ENCODE measurements at regions not wholly inside any gene's neighbourhood (a gene's known extent, or its start where the extent isn't known, plus 50 kb on each side); places are given as distances from the start of the nearest gene placed in this dataset.

DNA sequence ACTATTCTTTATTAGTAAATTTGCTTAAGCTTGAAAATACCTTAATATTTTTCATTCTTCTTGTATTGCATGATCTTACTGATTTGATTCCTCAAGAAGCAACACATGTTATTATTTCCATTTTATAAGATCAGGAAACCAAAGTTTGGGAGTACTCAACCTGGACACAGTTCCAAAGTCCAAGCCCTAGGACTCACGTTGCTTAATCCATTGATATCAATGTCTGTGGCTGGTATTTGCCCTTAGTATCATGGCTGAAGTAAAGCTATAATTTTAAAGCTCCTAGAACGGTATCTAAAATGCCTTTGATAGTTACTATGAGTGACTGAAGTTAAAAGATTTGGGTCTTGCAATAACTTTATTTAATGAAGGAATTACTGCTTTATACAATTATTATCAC lies 1045.3 kb downstream of the TUSC7 start:
- H3K4me3 ChIP-seq (ENCODE audit: low read depth in 1 of 2, low read length in 2 of 2): no peak overlapping the region
- no peak overlapping the region for H3K27ac ChIP-seq (ENCODE audit: low read depth, low read length)
- H3K9ac ChIP-seq (ENCODE audit: low read depth in 1 of 2, low read length in 2 of 2): no peak overlapping the region
- no peaks in the 10 kb centered on the region for H3K9me3 ChIP-seq (ENCODE audit: control insufficient read depth in 1 of 2, low read length in 2 of 2)
- H3K36me3 ChIP-seq (ENCODE audit: control insufficient read depth in 1 of 2, insufficient read depth in 2 of 2, low read length in 2 of 2): no peaks in the 10 kb centered on the region
- no peaks in the 10 kb centered on the region for H3K4me1 ChIP-seq (ENCODE audit: control insufficient read depth in 1 of 2, insufficient read depth in 2 of 2, low read length in 2 of 2)
- no peaks in the 10 kb centered on the region for H3K27me3 ChIP-seq (ENCODE audit: control insufficient read depth in 1 of 2, insufficient read depth in 2 of 2, low read length in 2 of 2)

DNA sequence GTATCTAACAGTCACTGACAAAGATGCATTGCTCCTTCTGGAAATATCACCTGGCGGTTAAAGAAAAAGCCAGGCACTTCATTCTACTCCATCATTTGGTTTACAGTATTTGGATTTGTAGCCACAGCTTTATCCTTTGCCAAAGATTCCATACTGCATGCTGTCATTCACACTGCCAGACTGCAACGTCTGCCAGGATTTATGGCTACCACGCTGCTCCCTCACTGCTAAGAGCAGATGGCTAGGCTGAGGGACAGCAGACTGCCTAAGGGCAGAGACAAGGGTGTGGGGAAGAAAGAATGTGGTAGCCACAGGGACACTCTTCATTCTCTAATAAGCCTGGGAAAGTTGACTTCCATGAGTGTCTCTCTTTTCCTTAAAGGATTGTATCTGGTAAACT lies 1047.0 kb downstream of the TUSC7 start:
- Histone ChIP-seq H3K27ac (ENCODE audit: low read depth, low read length) (no peak overlapping the region), H3K4me1 (ENCODE audit: control insufficient read depth in 1 of 2, insufficient read depth in 2 of 2, low read length in 2 of 2) (no peaks in the 10 kb centered on the region), H3K36me3 (ENCODE audit: control insufficient read depth in 1 of 2, insufficient read depth in 2 of 2, low read length in 2 of 2) (no peaks in the 10 kb centered on the region), H3K27me3 (ENCODE audit: control insufficient read depth in 1 of 2, insufficient read depth in 2 of 2, low read length in 2 of 2) (no peaks in the 10 kb centered on the region), H3K4me3 (ENCODE audit: low read depth in 1 of 2, low read length in 2 of 2) (no peak overlapping the region), H3K9ac (ENCODE audit: low read depth in 1 of 2, low read length in 2 of 2) (no peak overlapping the region), H3K9me3 (ENCODE audit: control insufficient read depth in 1 of 2, low read length in 2 of 2) (no peaks in the 10 kb centered on the region)

- Histone ChIP-seq H3K9ac (ENCODE audit: low read depth in 1 of 2, low read length in 2 of 2) (no peak overlapping the region), H3K4me3 (ENCODE audit: low read depth in 1 of 2, low read length in 2 of 2) (no peak overlapping the region)
These were observed 1052.4 kb downstream of the TUSC7 start for GRCh38 chr3:117761703-117762620.

GRCh38 chr3:117762621-117763037 lies 1053.0 kb downstream of the TUSC7 start:
- H3K4me1 ChIP-seq (ENCODE audit: control insufficient read depth in 1 of 2, insufficient read depth in 2 of 2, low read length in 2 of 2): no peaks in the 10 kb centered on the region
- H3K36me3 ChIP-seq (ENCODE audit: control insufficient read depth in 1 of 2, insufficient read depth in 2 of 2, low read length in 2 of 2): no peaks in the 10 kb centered on the region
- no peaks in the 10 kb centered on the region for H3K9me3 ChIP-seq (ENCODE audit: control insufficient read depth in 1 of 2, low read length in 2 of 2)
- no peak overlapping the region for H3K4me3 ChIP-seq (ENCODE audit: low read depth in 1 of 2, low read length in 2 of 2)
- H3K27me3 ChIP-seq (ENCODE audit: control insufficient read depth in 1 of 2, insufficient read depth in 2 of 2, low read length in 2 of 2): no peaks in the 10 kb centered on the region
- H3K9ac ChIP-seq (ENCODE audit: low read depth in 1 of 2, low read length in 2 of 2): no peak overlapping the region
- H3K27ac ChIP-seq (ENCODE audit: low read depth, low read length): no peak overlapping the region

More at GRCh38 chr3:117761703-117762620, 1052.4 kb downstream of the TUSC7 start:
- Histone ChIP-seq H3K9me3 (ENCODE audit: control insufficient read depth in 1 of 2, low read length in 2 of 2) (no peaks in the 10 kb centered on the region), H3K4me1 (ENCODE audit: control insufficient read depth in 1 of 2, insufficient read depth in 2 of 2, low read length in 2 of 2) (no peaks in the 10 kb centered on the region), H3K27me3 (ENCODE audit: control insufficient read depth in 1 of 2, insufficient read depth in 2 of 2, low read length in 2 of 2) (no peaks in the 10 kb centered on the region), H3K27ac (ENCODE audit: low read depth, low read length) (no peak overlapping the region), H3K36me3 (ENCODE audit: control insufficient read depth in 1 of 2, insufficient read depth in 2 of 2, low read length in 2 of 2) (no peaks in the 10 kb centered on the region)

- H3K36me3 ChIP-seq (ENCODE audit: control insufficient read depth in 1 of 2, insufficient read depth in 2 of 2, low read length in 2 of 2): no peaks in the 10 kb centered on the region
- H3K27me3 ChIP-seq (ENCODE audit: control insufficient read depth in 1 of 2, insufficient read depth in 2 of 2, low read length in 2 of 2): no peaks in the 10 kb centered on the region
- H3K9me3 ChIP-seq (ENCODE audit: control insufficient read depth in 1 of 2, low read length in 2 of 2): no peaks in the 10 kb centered on the region
- no peak overlapping the region for H3K27ac ChIP-seq (ENCODE audit: low read depth, low read length)
- H3K4me3 ChIP-seq (ENCODE audit: low read depth in 1 of 2, low read length in 2 of 2): no peak overlapping the region
- H3K9ac ChIP-seq (ENCODE audit: low read depth in 1 of 2, low read length in 2 of 2): no peak overlapping the region
- H3K4me1 ChIP-seq (ENCODE audit: control insufficient read depth in 1 of 2, insufficient read depth in 2 of 2, low read length in 2 of 2): no peaks in the 10 kb centered on the region
These were observed 1054.0 kb downstream of the TUSC7 start for GRCh38 chr3:117763561-117763960.

GRCh38 chr3:117768581-117768980 lies 1059.0 kb downstream of the TUSC7 start:
- H3K27me3 ChIP-seq (ENCODE audit: control insufficient read depth in 1 of 2, insufficient read depth in 2 of 2, low read length in 2 of 2): no peaks in the 10 kb centered on the region
- H3K4me3 ChIP-seq (ENCODE audit: low read depth in 1 of 2, low read length in 2 of 2): no peak overlapping the region
- H3K36me3 ChIP-seq (ENCODE audit: control insufficient read depth in 1 of 2, insufficient read depth in 2 of 2, low read length in 2 of 2): no peaks in the 10 kb centered on the region
- H3K4me1 ChIP-seq (ENCODE audit: control insufficient read depth in 1 of 2, insufficient read depth in 2 of 2, low read length in 2 of 2): no peaks in the 10 kb centered on the region
- no peak overlapping the region for H3K9ac ChIP-seq (ENCODE audit: low read depth in 1 of 2, low read length in 2 of 2)
- no peaks in the 10 kb centered on the region for H3K9me3 ChIP-seq (ENCODE audit: control insufficient read depth in 1 of 2, low read length in 2 of 2)
- no peak overlapping the region for H3K27ac ChIP-seq (ENCODE audit: low read depth, low read length)

- H3K27ac ChIP-seq (ENCODE audit: low read depth, low read length): no peak overlapping the region
- H3K36me3 ChIP-seq (ENCODE audit: control insufficient read depth in 1 of 2, insufficient read depth in 2 of 2, low read length in 2 of 2): no peaks in the 10 kb centered on the region
- H3K4me3 ChIP-seq (ENCODE audit: low read depth in 1 of 2, low read length in 2 of 2): no peak overlapping the region
- H3K9ac ChIP-seq (ENCODE audit: low read depth in 1 of 2, low read length in 2 of 2): no peak overlapping the region
- H3K9me3 ChIP-seq (ENCODE audit: control insufficient read depth in 1 of 2, low read length in 2 of 2): no peaks in the 10 kb centered on the region
- no peaks in the 10 kb centered on the region for H3K27me3 ChIP-seq (ENCODE audit: control insufficient read depth in 1 of 2, insufficient read depth in 2 of 2, low read length in 2 of 2)
- no peaks in the 10 kb centered on the region for H3K4me1 ChIP-seq (ENCODE audit: control insufficient read depth in 1 of 2, insufficient read depth in 2 of 2, low read length in 2 of 2)
These were observed 1064.6 kb downstream of the TUSC7 start for GRCh38 chr3:117774130-117774529.

- Histone ChIP-seq H3K4me1 (ENCODE audit: control insufficient read depth in 1 of 2, insufficient read depth in 2 of 2, low read length in 2 of 2) (no peaks in the 10 kb centered on the region), H3K27me3 (ENCODE audit: control insufficient read depth in 1 of 2, insufficient read depth in 2 of 2, low read length in 2 of 2) (no peaks in the 10 kb centered on the region), H3K9me3 (ENCODE audit: control insufficient read depth in 1 of 2, low read length in 2 of 2) (no peaks in the 10 kb centered on the region), H3K4me3 (ENCODE audit: low read depth in 1 of 2, low read length in 2 of 2) (no peak overlapping the region), H3K36me3 (ENCODE audit: control insufficient read depth in 1 of 2, insufficient read depth in 2 of 2, low read length in 2 of 2) (no peaks in the 10 kb centered on the region), H3K27ac (ENCODE audit: low read depth, low read length) (no peak overlapping the region), H3K9ac (ENCODE audit: low read depth in 1 of 2, low read length in 2 of 2) (no peak overlapping the region)
These were observed 1076.8 kb downstream of the TUSC7 start for GRCh38 chr3:117786349-117786748.

GRCh38 chr3:117788061-117788460 lies 1078.5 kb downstream of the TUSC7 start:
- no peak overlapping the region for H3K4me3 ChIP-seq (ENCODE audit: low read depth in 1 of 2, low read length in 2 of 2)
- H3K36me3 ChIP-seq (ENCODE audit: control insufficient read depth in 1 of 2, insufficient read depth in 2 of 2, low read length in 2 of 2): no peaks in the 10 kb centered on the region
- H3K4me1 ChIP-seq (ENCODE audit: control insufficient read depth in 1 of 2, insufficient read depth in 2 of 2, low read length in 2 of 2): no peaks in the 10 kb centered on the region
- H3K27me3 ChIP-seq (ENCODE audit: control insufficient read depth in 1 of 2, insufficient read depth in 2 of 2, low read length in 2 of 2): no peaks in the 10 kb centered on the region
- H3K9ac ChIP-seq (ENCODE audit: low read depth in 1 of 2, low read length in 2 of 2): no peak overlapping the region
- no peaks in the 10 kb centered on the region for H3K9me3 ChIP-seq (ENCODE audit: control insufficient read depth in 1 of 2, low read length in 2 of 2)
- no peak overlapping the region for H3K27ac ChIP-seq (ENCODE audit: low read depth, low read length)

DNA sequence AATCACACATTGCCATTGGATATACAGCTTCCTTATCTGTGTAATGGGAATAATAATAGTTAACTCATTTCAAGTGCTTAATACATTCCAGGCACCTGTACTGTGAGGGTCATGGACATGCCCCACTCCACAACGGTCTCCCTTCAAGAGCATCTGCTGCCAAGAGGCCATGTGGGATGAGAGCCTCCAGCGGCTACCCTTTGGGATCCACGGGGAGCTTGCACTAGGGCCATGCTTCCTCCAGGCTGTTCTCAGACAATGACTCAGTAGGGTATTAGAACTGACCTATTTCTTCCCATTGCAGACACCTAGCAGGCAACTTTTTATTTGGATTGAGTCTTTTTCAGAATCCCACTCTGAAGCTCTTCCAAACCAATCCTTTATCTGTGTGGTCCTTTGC lies 1078.9 kb downstream of the TUSC7 start:
- H3K27ac ChIP-seq (ENCODE audit: low read depth, low read length): no peak overlapping the region
- no peak overlapping the region for H3K4me3 ChIP-seq (ENCODE audit: low read depth in 1 of 2, low read length in 2 of 2)

More for the DNA sequence above, 1078.9 kb downstream of the TUSC7 start:
- no peaks in the 10 kb centered on the region for H3K9me3 ChIP-seq (ENCODE audit: control insufficient read depth in 1 of 2, low read length in 2 of 2)
- H3K27me3 ChIP-seq (ENCODE audit: control insufficient read depth in 1 of 2, insufficient read depth in 2 of 2, low read length in 2 of 2): no peaks in the 10 kb centered on the region
- no peak overlapping the region for H3K9ac ChIP-seq (ENCODE audit: low read depth in 1 of 2, low read length in 2 of 2)
- no peaks in the 10 kb centered on the region for H3K4me1 ChIP-seq (ENCODE audit: control insufficient read depth in 1 of 2, insufficient read depth in 2 of 2, low read length in 2 of 2)
- no peaks in the 10 kb centered on the region for H3K36me3 ChIP-seq (ENCODE audit: control insufficient read depth in 1 of 2, insufficient read depth in 2 of 2, low read length in 2 of 2)
